GM19023 (cell line): ENCODE measurements at regions not wholly inside any gene's neighbourhood (a gene's known extent, or its start where the extent isn't known, plus 50 kb on each side); places are given as distances from the start of the nearest gene placed in this dataset.
"Not testable (repeated sequence)": the region's sequence is repeated elsewhere in the genome, so short reads cannot be mapped to it uniquely, and the experiment has no call there.

Experiments
- ATAC-seq: cut with Tn5 transposase; IDR thresholded peaks from one replicate; pipeline ENCODE4 v1.9.1; 2021; ENCODE audit warnings: mild to moderate bottlenecking, moderate library complexity; ENCODE audit not compliant: unreplicated experiment

GRCh38 chrX:106220177-106220576 lies 52.1 kb downstream of the PWWP3B start:
- no peak for ATAC-seq

GRCh38 chrX:106243376-106243775 lies 75.3 kb downstream of the PWWP3B start:
- no peak for ATAC-seq

- no peak for ATAC-seq
Observed at GRCh38 chrX:106246511-106246910, 78.4 kb downstream of the PWWP3B start.

- ATAC-seq, result no peak
Observed at GRCh38 chrX:106247162-106247561, 79.1 kb downstream of the PWWP3B start.

GRCh38 chrX:106249706-106250379 lies 81.7 kb downstream of the PWWP3B start:
- ATAC-seq, result no peak

- no peak for ATAC-seq
Observed at GRCh38 chrX:106263817-106264216, 95.7 kb downstream of the PWWP3B start.

- not testable (repeated sequence) for ATAC-seq
Observed at GRCh38 chrX:106273947-106274587, 106.0 kb downstream of the PWWP3B start.

GRCh38 chrX:106275172-106275571 lies 107.1 kb downstream of the PWWP3B start:
- not testable (repeated sequence) for ATAC-seq

GRCh38 chrX:106278951-106279350 lies 110.8 kb downstream of the PWWP3B start:
- ATAC-seq, result no peak

- ATAC-seq, result no peak
Observed at GRCh38 chrX:106281383-106281782, 113.3 kb downstream of the PWWP3B start.

GRCh38 chrX:106283841-106284240 lies 115.7 kb downstream of the PWWP3B start:
- ATAC-seq, result no peak

- no peak for ATAC-seq
Observed at GRCh38 chrX:106284431-106285025, 116.4 kb downstream of the PWWP3B start.

GRCh38 chrX:106286053-106286650 lies 118.0 kb downstream of the PWWP3B start:
- no peak for ATAC-seq

GRCh38 chrX:106290778-106291177 lies 122.7 kb downstream of the PWWP3B start:
- ATAC-seq, result not testable (repeated sequence)

- ATAC-seq, result not testable (repeated sequence)
Observed at GRCh38 chrX:106291779-106292390, 123.8 kb downstream of the PWWP3B start.

- ATAC-seq, result no peak
Observed at GRCh38 chrX:106300239-106300638, 132.1 kb downstream of the PWWP3B start.

- ATAC-seq, result no peak
Observed at GRCh38 chrX:106300656-106301055, 132.6 kb downstream of the PWWP3B start.

- no peak for ATAC-seq
Observed at GRCh38 chrX:106302304-106302703, 134.2 kb downstream of the PWWP3B start.

GRCh38 chrX:106306391-106306947 lies 138.4 kb downstream of the PWWP3B start:
- no peak for ATAC-seq

- no peak for ATAC-seq
Observed at GRCh38 chrX:106323357-106323756, 155.3 kb downstream of the PWWP3B start.

GRCh38 chrX:106331606-106332005 lies 163.5 kb downstream of the PWWP3B start:
- no peak for ATAC-seq
